Neural cell (in vitro differentiated cells): ENCODE measurements at regions not wholly inside any gene's neighbourhood (a gene's known extent, or its start where the extent isn't known, plus 50 kb on each side); places are given as distances from the start of the nearest gene placed in this dataset.

Experiments used
- CTCF ChIP-seq: fragments of 450-650 bp; IDR thresholded peaks from 2 replicates; pipeline ENCODE4 v1.5.1; 2014; ENCODE audit warnings: antibody characterized with exemption, mild to moderate bottlenecking, moderate library complexity; ENCODE audit not compliant: poor library complexity, severe bottlenecking
- EP300 ChIP-seq: fragments of 450-650 bp; conservative IDR thresholded peaks from 2 replicates; pipeline ENCODE4 v1.6.1; 2014; ENCODE audit warnings: antibody characterized with exemption, mild to moderate bottlenecking, moderate library complexity; ENCODE audit not compliant: poor library complexity, severe bottlenecking
- EZH2 ChIP-seq: fragments of 200-600, 300-800 bp; shearing (Covaris generic), sonication (generic); IDR thresholded peaks from 2 replicates; pipeline ENCODE4 v1.6.1; 2014; ENCODE audit warnings: antibody characterized with exemption, low read length, borderline replicate concordance, mild to moderate bottlenecking; ENCODE audit not compliant: insufficient read depth, poor library complexity, severe bottlenecking
- POLR2AphosphoS5 ChIP-seq: IDR thresholded peaks from 2 replicates; pipeline ENCODE4 v1.6.1; 2012
- RAD21 ChIP-seq: fragments of 450-650 bp; conservative IDR thresholded peaks from 2 replicates; pipeline ENCODE4 v1.6.1; 2014; ENCODE audit warnings: antibody characterized with exemption, mild to moderate bottlenecking, moderate library complexity
- REST ChIP-seq: IDR thresholded peaks from 2 replicates; pipeline ENCODE4 v1.6.1; 2012; ENCODE audit warnings: borderline replicate concordance

- TF ChIP-seq EZH2, result no peak
- no peak for TF ChIP-seq CTCF
- TF ChIP-seq POLR2AphosphoS5, result no peak
- no peak for TF ChIP-seq EP300
- no peak for TF ChIP-seq REST
- no peak for TF ChIP-seq RAD21
Measured at GRCh38 chr7:39824456-39825200, 125.4 kb upstream of the CDK13 start.
